ENCODE measurements at regions not wholly inside any gene's neighbourhood (a gene's known extent, or its start where the extent isn't known, plus 50 kb on each side); places are given as distances from the start of the nearest gene placed in this dataset.
"Not testable (repeated sequence)": the region's sequence is repeated elsewhere in the genome, so short reads cannot be mapped to it uniquely, and the experiment has no call there.

GRCh38 chr12:115305867-115306266 lies 621.9 kb upstream of the TBX3 start:
- no peaks in the 10 kb centered on the region for H3K9me3 ChIP-seq
- no peak for DNase-seq
- H3K4me3 ChIP-seq = no peak overlapping the region
- no peaks in the 10 kb centered on the region for H3K27me3 ChIP-seq
- no peaks in the 10 kb centered on the region for H3K36me3 ChIP-seq

GRCh38 chr12:115305275-115305674 lies 621.3 kb upstream of the TBX3 start:
- H3K9me3 ChIP-seq = no peaks in the 10 kb centered on the region
- H3K27me3 ChIP-seq = no peaks in the 10 kb centered on the region
- H3K4me3 ChIP-seq = no peak overlapping the region
- H3K36me3 ChIP-seq = no peaks in the 10 kb centered on the region
- no peak for DNase-seq

- no peaks in the 10 kb centered on the region for H3K9me3 ChIP-seq
- no peak overlapping the region for H3K4me3 ChIP-seq
- H3K27me3 ChIP-seq = no peaks in the 10 kb centered on the region
- no peak for DNase-seq
- H3K36me3 ChIP-seq = no peaks in the 10 kb centered on the region
Measured at GRCh38 chr12:115303723-115304309, 619.8 kb upstream of the TBX3 start.

DNA sequence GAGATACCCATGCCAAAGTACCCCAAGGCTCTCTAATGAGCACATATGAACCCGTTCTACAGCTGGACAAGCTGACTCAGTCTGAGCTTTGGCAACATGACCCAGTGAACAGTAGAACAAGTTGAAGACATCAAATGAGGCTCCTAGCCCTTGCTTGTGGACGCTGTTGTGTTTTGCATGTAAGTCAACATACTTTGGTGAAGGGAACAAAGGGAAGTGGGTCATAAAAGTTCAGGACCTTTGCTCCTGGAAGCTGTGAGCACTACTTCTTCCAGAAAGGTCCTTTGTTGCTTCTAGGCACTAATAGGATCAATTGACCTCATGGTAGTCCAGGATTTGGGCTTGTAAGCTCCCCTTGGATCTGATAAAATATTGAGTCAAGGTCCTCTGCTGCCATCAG lies 613.5 kb upstream of the TBX3 start:
- DNase-seq = no peak
- Histone ChIP-seq H3K9me3 (no peaks in the 10 kb centered on the region), H3K27me3 (no peaks in the 10 kb centered on the region), H3K36me3 (no peaks in the 10 kb centered on the region), H3K4me3 (no peak overlapping the region)

DNA sequence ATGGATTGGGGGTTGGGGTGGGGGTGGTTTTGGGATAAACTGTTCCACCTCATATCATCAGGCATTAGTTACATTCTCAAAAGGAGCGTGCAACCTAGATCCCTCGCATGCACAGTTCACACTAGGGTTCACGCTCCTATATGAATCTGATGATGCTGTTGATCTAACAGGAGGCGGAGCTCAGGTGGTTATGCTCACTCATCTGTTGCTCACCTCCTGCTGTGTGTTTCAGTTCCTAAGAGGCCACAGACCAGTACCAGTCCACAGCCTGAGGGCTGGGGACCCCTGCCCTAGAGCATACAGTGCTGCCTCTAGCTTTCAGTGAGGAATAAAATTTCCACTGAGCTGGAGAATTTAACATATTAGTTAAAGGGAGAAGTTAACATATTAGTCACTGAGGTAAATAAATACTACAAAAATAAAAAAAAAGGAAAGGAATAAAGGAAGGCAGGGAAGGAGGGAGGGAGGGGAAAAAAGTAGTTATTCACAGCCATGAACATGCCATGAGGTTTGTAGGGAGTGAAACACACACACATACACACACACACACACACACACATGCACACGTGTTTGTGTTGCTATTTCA lies 612.7 kb upstream of the TBX3 start:
- DNase-seq = no peak
- no peaks in the 10 kb centered on the region for H3K27me3 ChIP-seq
- no peaks in the 10 kb centered on the region for H3K9me3 ChIP-seq
- no peak overlapping the region for H3K4me3 ChIP-seq
- no peaks in the 10 kb centered on the region for H3K36me3 ChIP-seq

DNA sequence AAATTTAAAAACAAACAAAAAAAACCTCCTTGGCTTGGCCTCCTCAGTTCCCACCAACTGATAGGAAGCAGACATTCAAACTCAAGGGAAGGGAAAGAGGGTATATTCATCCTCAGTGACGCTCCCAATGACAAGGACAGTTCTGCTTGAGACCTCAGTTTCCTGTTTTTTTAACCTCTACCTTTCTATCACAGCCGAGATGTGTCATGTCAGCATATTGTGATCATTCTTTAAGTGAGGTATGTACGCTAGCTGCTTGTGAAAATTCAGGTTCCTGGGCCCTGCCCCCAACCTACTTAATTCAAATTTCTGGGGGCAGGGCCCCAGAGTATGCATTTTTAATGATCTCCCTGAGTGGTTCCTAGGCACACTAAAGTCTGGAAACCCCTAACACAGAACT lies 611.9 kb upstream of the TBX3 start:
- no peak for DNase-seq
- Histone ChIP-seq H3K36me3 (no peaks in the 10 kb centered on the region), H3K4me3 (no peak overlapping the region), H3K9me3 (no peaks in the 10 kb centered on the region), H3K27me3 (no peaks in the 10 kb centered on the region)

DNA sequence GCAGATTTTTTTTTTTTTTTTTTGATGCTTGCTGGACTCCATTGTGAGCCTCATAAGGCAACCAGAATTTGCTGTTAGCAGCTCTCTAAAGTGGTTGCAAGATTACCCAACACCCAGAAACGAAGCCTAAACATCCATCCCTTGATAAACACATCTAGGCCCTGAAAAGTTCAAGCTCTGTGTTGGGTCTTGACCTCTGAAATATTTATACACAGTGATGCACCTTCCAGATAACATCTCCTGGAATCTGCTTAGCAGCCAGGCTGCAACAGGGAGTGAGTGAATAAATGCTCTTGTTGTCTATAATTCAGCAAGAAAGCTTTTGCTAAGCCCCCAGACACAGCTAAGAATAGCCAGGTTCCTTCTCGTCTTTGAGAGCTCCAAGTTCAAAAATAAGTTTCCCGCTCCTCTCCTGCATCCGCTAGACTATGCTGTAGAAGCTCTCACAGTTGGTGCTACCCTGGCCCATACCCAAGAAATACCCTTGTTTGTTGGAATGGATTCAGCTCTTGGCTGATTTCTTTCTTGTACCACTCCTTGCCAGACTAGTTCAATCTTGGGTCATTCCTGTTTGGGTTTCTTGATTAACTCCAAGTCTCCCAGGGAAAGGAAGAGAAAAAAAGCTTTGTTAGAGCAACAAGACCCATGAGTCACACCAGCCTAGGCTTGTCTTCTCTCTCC lies 610.6 kb upstream of the TBX3 start:
- Histone ChIP-seq H3K36me3 (no peaks in the 10 kb centered on the region), H3K27me3 (no peaks in the 10 kb centered on the region), H3K4me3 (no peak overlapping the region), H3K9me3 (no peaks in the 10 kb centered on the region)
- no peak for DNase-seq

GRCh38 chr12:115285429-115285828 lies 601.5 kb upstream of the TBX3 start:
- H3K27me3 ChIP-seq, H3K36me3 ChIP-seq, DNase-seq, H3K4me3 ChIP-seq, H3K9me3 ChIP-seq: not testable (repeated sequence)

DNA sequence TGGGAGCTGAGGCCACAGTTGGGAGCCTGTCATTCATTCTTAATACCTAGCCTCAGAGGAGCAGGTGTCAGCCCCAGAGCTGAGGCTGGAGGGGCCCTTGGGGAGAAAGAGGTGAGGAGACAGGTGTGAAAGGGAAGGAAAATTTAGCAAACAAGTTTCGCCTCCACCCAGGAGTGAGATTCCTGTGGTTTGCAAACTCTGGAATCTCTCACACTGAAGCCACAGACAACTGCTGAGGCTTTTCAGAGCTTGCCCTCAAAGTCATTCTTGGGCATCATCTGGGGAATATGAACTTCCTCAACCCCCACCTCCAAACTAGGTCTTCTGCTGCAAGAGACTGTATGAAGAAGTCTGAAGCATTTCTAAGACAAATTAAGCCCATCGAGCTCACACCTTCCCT lies 589.5 kb upstream of the TBX3 start:
- Histone ChIP-seq H3K4me3 (no peak overlapping the region), H3K36me3 (no peaks in the 10 kb centered on the region), H3K9me3 (no peaks in the 10 kb centered on the region), H3K27me3 (no peaks in the 10 kb centered on the region)
- DNase-seq = no peak

- Histone ChIP-seq H3K36me3 (no peaks in the 10 kb centered on the region), H3K4me3 (no peak overlapping the region), H3K27me3 (no peaks in the 10 kb centered on the region), H3K9me3 (no peaks in the 10 kb centered on the region)
- DNase-seq = no peak
Measured at GRCh38 chr12:115268451-115268850, 584.5 kb upstream of the TBX3 start.

DNA sequence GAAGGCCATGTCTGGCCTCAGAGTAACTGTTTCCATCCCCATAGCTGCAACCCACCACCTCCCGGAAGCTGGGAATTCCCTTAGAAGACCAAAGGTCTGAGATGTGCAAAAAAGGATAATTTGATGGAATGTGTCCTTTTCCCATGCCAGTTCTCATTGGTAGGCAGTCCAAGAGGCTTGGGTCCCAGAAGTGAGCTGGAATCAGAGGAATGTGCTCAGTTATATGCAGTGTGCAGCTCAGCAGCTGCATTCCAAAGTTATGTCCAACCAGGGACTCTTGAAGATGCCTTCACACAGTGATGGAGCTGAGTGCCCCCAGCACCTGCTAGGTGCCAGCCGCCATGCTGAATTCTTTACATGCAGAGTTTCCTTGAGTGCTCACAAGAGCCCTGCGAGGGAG lies 583.9 kb upstream of the TBX3 start:
- DNase-seq = no peak
- Histone ChIP-seq H3K9me3 (no peaks in the 10 kb centered on the region), H3K36me3 (no peaks in the 10 kb centered on the region), H3K27me3 (no peaks in the 10 kb centered on the region), H3K4me3 (no peak overlapping the region)

DNA sequence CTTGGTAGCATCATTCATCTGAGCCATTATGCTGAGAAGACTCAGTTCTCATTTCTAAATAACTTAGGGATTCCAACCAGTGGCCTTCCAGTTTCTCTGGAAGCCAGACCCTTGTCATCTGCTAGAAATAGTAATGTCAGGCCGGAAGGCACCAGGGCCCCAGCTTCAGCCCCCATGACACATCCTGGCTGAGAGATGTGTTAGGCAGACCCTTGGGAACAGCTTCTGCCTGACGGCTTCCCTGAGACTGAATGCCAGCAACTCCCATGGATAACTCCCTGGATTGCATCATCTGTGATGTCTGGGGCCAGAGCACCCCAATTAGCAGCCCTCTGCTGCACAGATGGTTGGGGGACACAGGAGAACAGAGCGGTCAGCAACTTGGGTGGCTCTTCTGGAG lies 583.5 kb upstream of the TBX3 start:
- Histone ChIP-seq H3K36me3 (no peaks in the 10 kb centered on the region), H3K4me3 (no peak overlapping the region), H3K9me3 (no peaks in the 10 kb centered on the region), H3K27me3 (no peaks in the 10 kb centered on the region)
- no peak for DNase-seq

- Histone ChIP-seq H3K27me3 (no peaks in the 10 kb centered on the region), H3K4me3 (no peak overlapping the region), H3K36me3 (no peaks in the 10 kb centered on the region), H3K9me3 (no peaks in the 10 kb centered on the region)
- no peak for DNase-seq
Measured at GRCh38 chr12:115264605-115265004, 580.6 kb upstream of the TBX3 start.

DNA sequence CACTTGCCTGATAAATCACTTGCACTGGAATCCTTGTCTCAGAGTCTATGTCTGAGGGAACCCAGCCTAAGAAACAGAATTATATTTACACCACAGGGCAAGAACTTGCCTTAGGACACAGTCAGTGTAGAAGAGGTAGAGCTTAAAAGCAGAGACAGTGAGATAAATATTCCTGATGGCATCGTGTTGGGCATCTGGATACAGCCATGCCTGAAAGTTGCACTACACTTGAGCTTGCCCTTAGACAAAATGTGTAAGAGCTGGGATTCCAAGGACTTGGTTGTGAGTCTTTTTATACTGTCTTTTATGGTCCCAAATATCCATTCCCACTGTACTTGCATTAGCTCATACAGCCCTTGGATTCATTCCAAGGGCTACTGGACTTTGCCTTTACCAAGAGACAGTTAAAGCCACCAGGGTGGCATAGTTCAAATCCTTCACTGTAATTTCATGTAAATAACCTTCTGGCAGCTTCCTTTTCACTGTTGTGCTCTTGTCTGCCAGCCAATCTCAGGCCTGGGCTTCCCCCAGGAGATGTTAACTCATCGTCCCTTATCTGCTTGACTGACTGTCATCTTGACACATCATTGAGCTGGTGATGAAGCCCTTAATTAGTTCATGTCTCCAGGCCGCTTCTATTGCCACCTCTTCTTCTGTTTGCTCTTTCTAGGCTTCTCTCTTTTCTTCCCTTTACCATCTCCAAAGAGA lies 577.9 kb upstream of the TBX3 start:
- Histone ChIP-seq H3K36me3 (no peaks in the 10 kb centered on the region), H3K27me3 (no peaks in the 10 kb centered on the region), H3K9me3 (no peaks in the 10 kb centered on the region), H3K4me3 (no peak overlapping the region)
- DNase-seq = peak; percentile 13

GRCh38 chr12:115260762-115261675 lies 577.0 kb upstream of the TBX3 start:
- no peak for DNase-seq
- H3K9me3 ChIP-seq = no peaks in the 10 kb centered on the region
- no peaks in the 10 kb centered on the region for H3K27me3 ChIP-seq
- no peak overlapping the region for H3K4me3 ChIP-seq
- H3K36me3 ChIP-seq = no peaks in the 10 kb centered on the region

DNA sequence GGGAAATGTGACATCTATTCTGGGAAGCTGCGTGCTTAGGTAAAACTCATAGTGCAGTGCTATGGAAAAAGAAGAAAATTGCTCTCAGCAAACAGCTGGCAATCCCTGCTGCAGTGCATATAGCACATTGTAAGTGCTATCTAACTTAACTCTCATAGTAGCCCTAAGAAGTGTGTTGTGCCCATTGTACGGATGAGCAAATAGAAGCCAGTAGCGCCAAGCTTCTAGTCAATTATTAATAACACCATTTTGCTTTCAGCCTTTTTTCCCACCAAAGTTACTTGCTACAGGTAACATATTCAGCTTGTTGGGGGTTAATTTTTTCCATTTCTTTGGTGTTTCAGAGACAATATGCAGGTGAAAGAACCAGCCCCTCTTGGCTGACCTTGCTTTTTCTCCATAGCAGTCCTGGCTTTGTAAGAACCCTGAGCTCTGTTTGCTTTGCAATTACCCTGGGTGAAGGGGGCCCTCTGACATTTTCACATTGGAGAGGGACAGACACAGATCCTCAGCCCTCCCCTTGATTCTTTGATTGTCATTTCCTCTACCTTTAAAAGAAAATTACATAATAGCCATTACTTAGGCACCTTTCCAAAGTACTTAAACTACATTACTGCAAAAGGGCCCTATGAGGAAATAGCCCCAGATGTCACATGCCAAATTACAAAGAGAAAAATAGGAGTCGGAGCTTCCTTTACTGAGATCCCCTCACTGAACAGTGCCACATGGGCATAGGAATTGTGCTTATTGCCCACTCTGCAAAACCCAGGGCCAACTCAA lies 576.2 kb upstream of the TBX3 start:
- Histone ChIP-seq H3K9me3 (no peaks in the 10 kb centered on the region), H3K36me3 (no peaks in the 10 kb centered on the region), H3K4me3 (no peak overlapping the region), H3K27me3 (no peaks in the 10 kb centered on the region)
- DNase-seq = no peak
